IPS-11a (cell line): ENCODE measurements at regions not wholly inside any gene's neighbourhood (a gene's known extent, or its start where the extent isn't known, plus 50 kb on each side); places are given as distances from the start of the nearest gene placed in this dataset.

Source experiments
- H3K4me3 ChIP-seq: one replicate; pipeline ENCODE4 v1.5.1; 2013; ENCODE audit warnings: low read depth, low read length, control low read depth

DNA sequence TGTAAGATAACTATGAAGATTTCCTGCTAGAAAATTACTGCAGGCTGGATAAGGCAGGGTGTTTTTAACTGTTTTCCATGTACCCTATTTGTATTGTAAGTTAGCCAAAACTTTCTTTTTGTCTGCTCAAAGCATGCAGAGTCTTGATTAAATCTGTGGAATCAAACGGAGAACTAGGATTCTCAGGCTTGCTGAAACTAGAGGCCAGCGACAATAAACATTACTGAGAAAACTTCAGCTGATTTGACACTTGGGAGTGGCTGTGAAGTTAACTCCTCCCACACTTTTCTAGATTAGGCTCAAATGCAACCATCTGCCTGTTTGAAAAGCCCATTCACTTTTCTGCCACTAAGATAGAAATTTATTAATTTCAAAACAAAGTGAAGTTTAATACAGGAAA is 153.2 kb upstream of the FRMD4B start:
- no peak overlapping the region for H3K4me3 ChIP-seq

DNA sequence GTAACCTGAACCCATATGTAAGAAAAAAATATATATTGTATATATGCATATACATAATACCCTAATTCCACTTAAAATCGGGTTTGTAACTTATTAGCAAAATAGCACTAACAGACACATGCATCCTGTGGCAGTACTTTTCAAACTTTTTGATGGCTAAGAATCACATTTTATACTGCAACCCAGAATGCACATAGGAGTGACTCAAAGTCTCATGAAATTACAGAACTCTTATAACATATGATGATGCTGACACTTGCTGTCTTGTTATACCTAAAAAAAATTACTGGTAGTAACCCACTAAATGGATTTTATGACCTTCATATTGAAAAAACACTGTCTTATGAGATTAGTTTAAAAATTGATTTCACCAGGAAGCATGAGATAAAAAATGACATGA is 152.4 kb upstream of the FRMD4B start:
- no peak overlapping the region for H3K4me3 ChIP-seq

DNA sequence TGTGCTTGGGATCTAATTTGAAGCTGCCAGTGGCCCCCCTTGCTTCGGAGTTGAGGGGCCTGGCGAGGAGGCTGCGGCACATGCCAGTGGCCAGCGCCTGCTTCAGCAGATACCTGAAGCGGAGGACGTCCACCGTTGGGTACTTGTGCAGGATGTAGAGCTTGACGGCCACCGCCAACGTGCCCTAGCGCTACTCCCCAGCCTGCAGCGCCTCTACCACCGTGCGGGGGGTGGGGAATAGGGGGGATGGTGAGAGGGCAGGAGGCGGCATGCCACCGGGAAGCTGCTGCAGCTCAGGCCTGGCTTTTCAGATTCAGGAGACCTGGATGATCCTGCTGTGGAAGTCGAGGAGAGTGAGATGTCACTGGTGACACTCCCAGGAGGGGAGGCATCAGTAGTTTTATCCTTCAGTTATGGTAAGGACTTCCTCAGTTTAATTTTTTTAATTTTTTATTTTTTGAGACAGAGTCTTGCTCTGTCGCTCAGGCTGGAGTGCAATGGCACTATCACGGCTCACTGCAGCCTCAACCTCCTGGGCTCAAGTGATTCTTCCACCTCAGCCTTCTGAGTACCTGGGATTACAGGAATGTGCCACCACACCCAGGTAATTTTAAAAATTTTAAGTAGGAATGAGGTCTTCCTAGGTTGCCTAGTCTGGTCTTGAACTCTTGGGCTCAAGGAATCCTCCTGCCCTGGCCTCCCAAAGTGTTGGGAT is 150.6 kb upstream of the FRMD4B start:
- H3K4me3 ChIP-seq = no peak overlapping the region

- no peak overlapping the region for H3K4me3 ChIP-seq
These were observed 149.7 kb upstream of the FRMD4B start for GRCh38 chr3:69535613-69536012.

DNA sequence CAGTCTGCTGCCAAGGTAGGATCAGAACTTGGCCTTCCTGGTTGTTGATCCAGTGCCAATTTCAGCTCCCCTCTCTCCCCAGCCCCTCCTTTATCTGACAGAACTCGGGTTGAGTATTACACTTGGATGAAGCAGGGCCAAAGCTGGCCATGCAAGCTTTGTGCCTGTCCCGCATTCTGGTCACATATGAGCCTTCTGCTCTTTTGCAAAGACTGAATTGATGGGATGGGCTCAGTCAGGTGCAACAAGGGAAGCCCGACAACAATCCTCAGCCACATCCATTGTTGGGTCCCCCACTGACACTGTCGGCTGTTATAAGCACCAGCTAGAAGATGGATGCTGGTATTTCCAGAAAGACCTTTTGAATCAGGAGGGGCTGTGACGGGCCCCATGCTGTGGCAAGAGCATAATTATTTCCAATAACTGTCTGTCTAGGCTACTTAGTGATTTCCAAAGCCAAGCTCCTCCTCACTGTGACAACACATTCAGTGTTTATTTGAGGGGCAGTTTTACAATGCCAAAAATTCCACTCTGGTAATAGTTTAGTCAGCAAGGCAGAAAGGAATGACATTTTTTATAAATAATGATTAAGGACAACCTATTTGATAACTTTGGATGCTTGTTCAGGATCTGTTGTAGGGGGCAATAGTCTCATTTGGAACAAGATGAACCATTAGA is 146.8 kb upstream of the FRMD4B start:
- no peak overlapping the region for H3K4me3 ChIP-seq

DNA sequence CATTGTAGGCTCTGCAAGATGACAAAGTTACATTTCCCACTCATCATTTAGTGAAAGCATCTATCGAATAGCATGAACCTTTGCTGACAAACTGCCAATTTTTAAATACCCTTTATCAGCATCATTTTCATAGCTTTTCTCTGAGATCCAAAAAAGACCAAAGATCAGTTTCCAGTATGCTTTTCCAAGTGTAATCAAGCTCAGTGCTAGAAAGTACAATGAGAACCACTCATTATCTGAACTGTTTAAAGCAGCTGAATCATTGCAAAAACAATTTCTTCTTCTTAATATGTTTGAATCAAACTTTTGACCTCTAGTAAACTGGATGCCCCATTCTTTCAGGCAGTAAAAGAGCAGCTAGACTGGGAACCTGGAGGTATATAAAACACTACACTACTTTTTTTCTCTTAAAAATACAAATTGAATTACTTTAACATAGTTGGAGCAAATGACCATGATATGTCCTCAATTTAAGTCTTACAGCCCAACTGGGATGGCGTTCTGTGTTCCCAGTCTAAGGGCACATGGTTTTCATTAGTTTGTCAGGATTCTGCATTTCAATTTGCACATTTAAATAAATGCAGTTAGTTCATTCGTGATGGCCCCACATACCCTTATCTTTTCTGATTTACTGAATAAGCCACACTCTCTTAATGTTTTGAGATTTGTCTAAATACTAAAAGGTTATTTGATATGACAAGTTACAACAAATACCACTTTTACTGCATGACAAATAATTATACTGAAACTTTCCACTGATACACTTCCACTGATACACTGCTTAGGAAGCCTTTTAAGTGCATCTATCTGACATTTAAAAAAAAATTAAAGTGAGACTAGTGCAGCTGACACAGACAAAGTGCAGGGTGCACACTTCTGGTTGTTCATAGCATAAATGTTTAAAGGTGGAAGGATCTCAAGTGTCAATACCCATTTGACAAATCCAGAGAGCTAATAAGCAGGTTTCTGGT is 146.0 kb upstream of the FRMD4B start:
- no peak overlapping the region for H3K4me3 ChIP-seq

- no peak overlapping the region for H3K4me3 ChIP-seq
These were observed 144.7 kb upstream of the FRMD4B start for GRCh38 chr3:69530554-69530953.

- H3K4me3 ChIP-seq = no peak overlapping the region
These were observed 141.6 kb upstream of the FRMD4B start for GRCh38 chr3:69527498-69527897.

GRCh38 chr3:69524816-69525215 is 138.9 kb upstream of the FRMD4B start:
- H3K4me3 ChIP-seq = no peak overlapping the region

- no peak overlapping the region for H3K4me3 ChIP-seq
These were observed 135.4 kb upstream of the FRMD4B start for GRCh38 chr3:69521286-69521685.

DNA sequence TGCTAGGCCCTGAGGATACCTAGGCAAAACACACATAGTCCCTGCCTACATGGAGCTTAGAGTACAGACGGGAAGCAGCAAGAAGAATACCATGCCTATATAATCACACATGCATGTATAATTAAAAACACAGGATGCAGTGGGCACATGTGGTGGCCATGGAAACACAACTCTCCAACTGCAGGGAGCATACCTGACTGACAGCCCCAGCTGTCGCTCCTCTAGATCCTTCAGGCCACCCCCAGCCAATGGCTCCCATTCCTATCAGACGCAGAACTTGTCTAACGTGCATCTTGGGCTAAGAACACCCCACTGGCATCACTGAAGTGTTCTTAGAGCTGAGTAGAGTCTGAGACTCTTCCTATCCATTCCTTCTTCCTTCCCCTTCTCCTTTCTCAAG is 125.5 kb upstream of the FRMD4B start:
- no peak overlapping the region for H3K4me3 ChIP-seq

DNA sequence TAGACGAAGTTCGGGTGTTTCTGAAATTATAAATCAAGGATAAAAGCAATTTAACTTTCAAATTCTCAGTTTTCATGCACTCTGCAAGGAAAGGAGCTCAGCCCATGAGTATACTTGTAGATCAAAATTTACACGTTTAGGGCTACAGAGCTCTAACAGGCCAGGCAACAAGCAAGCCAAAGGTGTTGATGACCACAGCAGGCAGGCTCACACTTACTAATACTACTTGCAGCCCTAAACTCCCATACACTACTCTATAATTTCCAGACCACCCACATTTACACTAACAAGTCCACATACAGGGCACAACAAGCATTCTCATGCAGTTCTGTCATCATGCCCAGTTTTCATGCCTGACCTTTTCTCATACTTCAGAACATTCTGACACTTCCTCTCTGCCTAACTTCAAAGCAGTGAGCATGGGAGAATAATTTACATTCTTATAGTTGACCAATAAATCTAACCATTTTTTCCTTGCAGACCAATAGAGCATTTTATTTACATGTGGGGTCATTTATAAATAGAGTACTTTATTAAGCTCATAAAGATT is 124.7 kb upstream of the FRMD4B start:
- no peak overlapping the region for H3K4me3 ChIP-seq

DNA sequence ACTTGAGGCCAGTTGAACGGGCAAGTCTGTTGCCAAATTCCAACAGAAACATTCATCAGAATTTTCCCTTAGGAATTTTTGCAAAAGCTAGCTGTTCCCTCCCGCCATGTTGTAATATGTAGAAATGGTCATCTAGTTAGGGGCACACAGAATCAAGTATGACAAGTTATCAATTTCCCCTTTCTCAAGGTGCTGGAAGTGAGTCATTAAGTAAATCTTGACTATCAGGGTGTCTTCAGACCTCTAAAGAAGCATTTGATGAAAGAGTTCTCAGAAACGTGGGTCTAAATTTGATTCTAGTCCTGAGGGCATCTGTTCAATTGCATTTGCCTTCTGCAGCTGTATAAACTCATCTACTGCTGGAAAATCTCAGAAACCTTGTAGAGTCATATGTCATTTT is 123.4 kb upstream of the FRMD4B start:
- H3K4me3 ChIP-seq = no peak overlapping the region

DNA sequence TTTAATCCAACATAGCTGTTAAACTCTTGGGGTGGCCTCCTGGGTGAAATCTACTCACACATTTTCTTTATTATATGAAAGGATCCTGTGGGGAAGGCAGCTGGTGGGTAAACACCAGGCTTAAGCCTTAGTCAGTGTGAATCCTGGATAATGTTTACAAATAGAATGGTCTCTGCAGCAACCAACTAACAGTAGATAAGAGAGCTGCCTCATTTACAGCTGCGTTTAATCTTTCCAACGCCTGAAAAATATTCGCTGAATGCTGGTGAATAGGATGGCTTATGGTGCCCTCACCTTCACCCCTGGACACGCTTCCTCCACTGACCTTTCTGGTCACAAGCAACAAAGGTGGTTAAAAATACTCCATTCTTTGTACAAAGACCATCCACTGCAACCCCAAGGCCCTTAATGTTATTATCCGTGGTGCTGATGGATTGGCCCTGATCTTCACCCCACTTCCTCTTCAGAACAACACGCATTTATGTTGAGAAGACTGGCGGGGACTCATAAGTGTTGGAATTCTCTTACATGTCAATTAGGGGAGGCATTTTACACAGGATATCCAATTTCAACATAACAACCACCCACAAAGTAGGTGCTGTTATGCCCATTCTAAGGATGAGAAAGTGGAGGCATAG is 120.0 kb upstream of the FRMD4B start:
- H3K4me3 ChIP-seq = no peak overlapping the region

DNA sequence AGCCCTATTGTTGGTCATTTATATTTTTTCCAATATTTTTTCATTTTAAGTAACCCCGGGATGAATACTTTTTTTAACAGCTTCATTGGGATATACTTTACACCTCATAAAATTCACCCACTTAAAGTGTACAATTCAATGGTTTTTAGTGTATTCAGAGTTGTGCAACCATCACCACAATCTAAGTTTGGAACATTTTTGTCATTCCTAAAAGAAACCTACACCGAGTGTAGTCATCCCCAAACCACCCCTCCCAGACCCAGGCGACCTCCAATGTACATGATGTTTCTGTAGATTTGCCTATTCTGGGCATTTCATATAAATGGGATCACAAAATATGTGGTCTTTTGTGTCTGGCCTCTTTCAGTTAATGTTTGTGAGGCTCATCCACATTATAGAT is 118.3 kb upstream of the FRMD4B start:
- H3K4me3 ChIP-seq = no peak overlapping the region

DNA sequence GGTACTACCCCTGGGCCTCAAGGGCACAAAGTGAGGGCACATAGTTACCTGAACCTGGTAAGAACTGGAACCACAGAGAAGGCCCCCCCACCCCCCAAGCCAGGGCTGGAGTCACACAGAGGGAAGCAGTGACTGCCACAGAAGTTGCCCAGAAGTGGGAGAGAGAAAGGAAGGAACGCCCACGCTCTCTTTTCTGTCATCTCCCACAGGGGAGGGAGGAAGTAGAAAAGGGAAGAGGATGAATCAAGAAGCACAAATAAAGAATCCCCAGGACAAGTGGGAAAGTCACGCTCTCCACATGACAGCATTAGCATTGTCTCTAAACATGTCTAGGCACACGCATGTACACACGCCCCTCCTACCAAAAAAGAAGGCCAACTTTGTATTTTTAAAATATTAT is 114.7 kb upstream of the FRMD4B start:
- H3K4me3 ChIP-seq = no peak overlapping the region

DNA sequence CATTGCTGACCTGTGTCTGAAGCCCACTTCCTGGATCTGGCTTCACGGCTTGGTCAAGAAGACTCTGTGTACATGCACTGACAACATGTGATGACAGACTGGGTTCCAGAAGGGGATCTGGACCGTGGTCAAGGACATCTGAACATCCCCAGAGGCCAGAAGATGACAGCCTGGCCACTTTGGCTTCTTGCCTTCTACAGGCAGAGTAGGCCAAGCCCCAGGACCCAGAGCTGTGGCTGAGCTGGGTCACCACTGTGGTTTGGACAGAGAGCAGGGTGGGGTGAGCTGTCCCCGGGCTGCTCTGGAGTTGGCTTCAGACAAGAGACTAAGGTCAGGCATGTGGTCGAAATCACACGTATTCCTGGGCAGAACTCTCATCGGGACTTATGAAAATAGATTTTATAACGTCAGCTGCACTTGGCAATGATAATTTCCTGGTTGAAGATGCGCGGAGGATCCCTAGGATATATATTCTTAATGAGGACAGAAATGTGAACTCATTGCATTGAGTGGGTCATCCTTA is 114.1 kb upstream of the FRMD4B start:
- H3K4me3 ChIP-seq = no peak overlapping the region

- H3K4me3 ChIP-seq = no peak overlapping the region
These were observed 113.5 kb upstream of the FRMD4B start for GRCh38 chr3:69499422-69499821.

- H3K4me3 ChIP-seq = no peak overlapping the region
These were observed 111.0 kb upstream of the FRMD4B start for GRCh38 chr3:69496856-69497255.

DNA sequence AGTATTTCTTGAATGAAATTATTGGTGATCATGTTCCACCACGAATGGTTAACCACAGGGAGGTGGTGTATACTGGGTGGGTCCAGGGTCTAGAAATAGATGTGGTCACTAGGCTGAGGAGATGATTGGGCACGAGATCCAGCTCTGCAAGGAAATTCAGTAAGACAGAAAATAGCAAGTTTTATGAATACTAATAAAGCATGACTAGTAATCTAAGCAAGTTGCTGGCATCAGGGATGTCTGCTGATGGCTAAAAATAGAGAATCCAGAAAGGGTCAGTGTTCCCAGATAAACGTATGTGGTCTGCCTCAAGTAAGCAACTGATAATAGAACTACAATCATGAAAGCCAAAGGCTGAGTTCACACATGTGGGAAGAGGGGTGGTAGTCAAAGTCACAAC is 108.3 kb upstream of the FRMD4B start:
- no peak overlapping the region for H3K4me3 ChIP-seq

DNA sequence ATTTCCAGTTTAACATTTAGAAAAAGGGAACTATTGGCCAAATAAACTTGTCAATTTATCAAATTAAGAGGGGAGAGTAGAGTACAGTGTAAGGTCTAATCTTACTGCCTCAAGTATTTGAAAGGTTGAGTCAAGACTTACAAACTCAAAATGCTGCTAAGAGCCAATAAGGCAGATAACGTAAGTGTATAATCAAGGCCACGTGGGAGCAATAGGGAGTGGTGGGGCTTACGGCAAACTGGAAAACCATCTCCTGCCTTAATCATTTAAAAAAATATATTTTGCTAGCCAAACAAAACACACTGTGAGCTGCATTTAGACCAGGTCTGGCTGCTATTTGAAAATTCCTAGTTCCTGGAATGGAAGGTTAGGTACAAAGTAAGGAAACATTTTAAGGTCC is 107.3 kb upstream of the FRMD4B start:
- no peak overlapping the region for H3K4me3 ChIP-seq
